Astrocyte of the cerebellum (primary cell): ENCODE measurements at regions not wholly inside any gene's neighbourhood (a gene's known extent, or its start where the extent isn't known, plus 50 kb on each side); places are given as distances from the start of the nearest gene placed in this dataset.

Source experiments
- DNase-seq: peaks from one replicate; pipeline ENCODE4 v3.0.0-alpha.2; 2011; ENCODE audit warnings: low read depth
- H3K4me3 ChIP-seq: 2 replicates; pipeline ENCODE4 v1.5.1; 2011; ENCODE audit warnings: mild to moderate bottlenecking, low read depth, low read length, moderate library complexity
- in situ Hi-C: cut with HindIII; loops from 2 replicates; pipeline ENCODE4 v1.10.0; 2017; ENCODE audit warnings: low sequenced_read_pairs
- TF ChIP-seq, protein P1 (sequence below): IDR thresholded peaks from 2 replicates; pipeline ENCODE4 v1.5.1; 2012; ENCODE audit warnings: low read length, low read depth, moderate library complexity, mild to moderate bottlenecking; ENCODE audit errors: missing control alignments

DNA sequence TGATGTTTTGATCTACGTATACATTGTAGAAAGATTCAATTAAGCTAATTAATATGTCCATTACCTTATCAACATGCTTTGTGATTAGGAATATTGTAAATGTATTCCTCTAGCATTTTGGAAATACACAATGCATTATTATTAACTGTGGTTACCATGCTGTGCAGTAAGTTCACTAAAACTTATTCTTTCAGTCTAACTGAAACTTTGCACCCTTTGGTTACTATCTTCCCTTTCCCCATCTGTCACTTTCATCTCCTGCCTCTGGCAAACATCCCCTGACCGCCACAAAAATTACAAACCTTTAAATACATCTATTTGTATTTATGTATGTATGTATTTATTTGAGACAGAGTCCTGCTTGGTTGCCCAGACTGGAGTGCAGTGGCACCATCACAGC lies 388.0 kb downstream of the NYAP2 start:
- DNase-seq, result no peak

DNA sequence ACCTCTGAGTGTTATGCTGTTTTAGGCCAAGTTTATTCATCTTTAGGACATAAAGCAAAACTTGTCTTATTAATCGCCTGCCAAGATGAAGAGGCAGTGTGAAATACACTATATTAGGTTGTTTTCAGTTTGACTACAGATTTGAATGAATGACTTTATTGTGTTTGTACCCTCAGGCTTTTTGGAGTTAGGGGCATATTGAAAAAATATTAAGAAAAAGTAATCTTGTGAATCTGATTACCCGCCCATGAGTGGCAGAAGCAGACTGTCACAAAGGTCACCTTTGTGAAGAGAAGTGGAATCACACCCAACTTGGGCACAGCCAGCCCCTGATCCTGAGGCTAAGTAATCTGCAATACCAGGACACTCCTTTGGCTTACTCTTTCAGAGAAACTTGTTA lies 382.5 kb downstream of the NYAP2 start:
- no peak for DNase-seq
- in situ Hi-C loops, result no loop called here

More for the DNA sequence above, 388.0 kb downstream of the NYAP2 start:
- H3K4me3 ChIP-seq, result no peak overlapping the region
- in situ Hi-C loops, result no loop called here
- TF ChIP-seq, protein P1, sequence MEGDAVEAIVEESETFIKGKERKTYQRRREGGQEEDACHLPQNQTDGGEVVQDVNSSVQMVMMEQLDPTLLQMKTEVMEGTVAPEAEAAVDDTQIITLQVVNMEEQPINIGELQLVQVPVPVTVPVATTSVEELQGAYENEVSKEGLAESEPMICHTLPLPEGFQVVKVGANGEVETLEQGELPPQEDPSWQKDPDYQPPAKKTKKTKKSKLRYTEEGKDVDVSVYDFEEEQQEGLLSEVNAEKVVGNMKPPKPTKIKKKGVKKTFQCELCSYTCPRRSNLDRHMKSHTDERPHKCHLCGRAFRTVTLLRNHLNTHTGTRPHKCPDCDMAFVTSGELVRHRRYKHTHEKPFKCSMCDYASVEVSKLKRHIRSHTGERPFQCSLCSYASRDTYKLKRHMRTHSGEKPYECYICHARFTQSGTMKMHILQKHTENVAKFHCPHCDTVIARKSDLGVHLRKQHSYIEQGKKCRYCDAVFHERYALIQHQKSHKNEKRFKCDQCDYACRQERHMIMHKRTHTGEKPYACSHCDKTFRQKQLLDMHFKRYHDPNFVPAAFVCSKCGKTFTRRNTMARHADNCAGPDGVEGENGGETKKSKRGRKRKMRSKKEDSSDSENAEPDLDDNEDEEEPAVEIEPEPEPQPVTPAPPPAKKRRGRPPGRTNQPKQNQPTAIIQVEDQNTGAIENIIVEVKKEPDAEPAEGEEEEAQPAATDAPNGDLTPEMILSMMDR, result no peak

DNA sequence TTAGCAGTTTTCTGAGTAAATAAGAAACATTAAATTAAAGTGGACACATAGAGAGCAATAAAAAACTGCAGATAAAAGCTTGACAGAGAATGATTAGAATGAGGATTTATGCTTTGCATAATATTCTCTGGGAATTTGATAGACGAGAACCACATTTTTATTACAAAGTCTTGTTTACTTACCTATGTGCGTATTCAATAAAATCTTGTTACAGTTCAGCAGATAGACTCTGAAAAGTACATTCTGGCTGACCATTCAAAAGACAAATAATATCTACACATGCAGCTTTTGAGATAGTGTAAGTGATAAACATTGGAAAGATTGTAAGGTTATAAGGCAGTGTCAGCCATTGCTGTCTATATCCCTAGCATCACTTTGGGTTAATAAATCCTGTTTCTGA lies 381.6 kb downstream of the NYAP2 start:
- TF ChIP-seq, protein P1, result no peak
- no peak overlapping the region for H3K4me3 ChIP-seq
- in situ Hi-C loops, result no loop called here
- DNase-seq, result no peak

More for the DNA sequence above, 382.5 kb downstream of the NYAP2 start:
- TF ChIP-seq, protein P1, result no peak
- no peak overlapping the region for H3K4me3 ChIP-seq

DNA sequence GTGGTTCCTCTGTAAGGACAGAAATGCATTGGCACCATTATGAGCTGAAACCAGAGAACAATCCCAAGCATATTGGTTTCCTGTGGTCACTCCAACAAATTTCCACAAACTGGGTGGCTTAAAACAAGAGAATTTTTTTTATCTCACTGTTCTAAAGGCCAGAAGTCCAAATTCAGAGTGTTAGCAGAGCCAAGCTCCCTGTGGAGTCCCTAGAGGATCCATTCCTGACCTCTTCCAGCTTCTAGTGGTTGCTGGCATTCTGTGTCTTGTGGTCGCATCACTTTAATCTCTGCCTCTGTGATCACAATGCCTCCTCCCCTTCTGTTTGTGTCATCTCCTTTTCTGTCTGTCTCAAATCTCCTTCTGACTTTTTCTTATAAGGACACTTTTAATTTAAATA lies 380.3 kb downstream of the NYAP2 start:
- peak; percentile 58 for DNase-seq
- TF ChIP-seq, protein P1, result no peak
- H3K4me3 ChIP-seq, result no peak overlapping the region
- in situ Hi-C loops, result no loop called here

DNA sequence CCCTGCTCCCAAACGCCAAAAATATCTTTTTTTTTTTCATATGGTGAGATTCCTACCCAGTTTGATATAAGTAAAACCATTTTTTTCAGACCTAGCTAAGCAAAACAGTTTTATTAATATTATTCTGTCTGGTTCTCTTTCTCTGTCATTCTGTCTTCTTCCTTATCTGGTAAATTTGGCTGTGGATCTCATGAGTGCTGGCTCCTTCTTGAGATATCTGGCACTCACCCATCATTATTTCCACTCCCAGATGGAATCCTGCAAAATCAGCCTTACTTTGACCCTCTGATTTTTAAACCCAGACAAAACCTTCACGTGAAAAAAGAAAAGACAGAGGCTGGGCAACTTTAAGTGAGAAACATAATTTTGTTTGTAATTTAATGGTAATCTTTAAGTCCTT lies 373.6 kb downstream of the NYAP2 start:
- in situ Hi-C loops, result no loop called here
- no peak overlapping the region for H3K4me3 ChIP-seq
- TF ChIP-seq, protein P1, result no peak
- DNase-seq, result no peak

DNA sequence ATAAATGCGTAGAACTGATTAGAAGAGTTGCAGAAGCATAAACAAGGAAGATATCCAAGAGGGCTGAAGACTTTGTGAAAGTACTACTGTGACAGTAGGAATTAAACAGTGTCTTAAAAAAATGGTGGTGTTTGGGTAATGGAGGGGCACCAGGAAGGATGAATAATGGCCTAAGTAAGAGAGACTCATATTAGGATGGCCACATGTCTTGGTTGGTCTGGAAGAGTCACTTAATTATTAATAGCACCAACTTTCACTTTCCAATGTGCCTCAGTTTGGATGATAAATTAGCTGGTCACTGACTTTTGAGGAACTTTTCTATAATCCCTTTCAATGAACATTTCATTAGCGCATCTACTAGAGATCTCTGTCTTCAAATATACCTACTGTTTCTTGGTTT lies 372.2 kb downstream of the NYAP2 start:
- no peak overlapping the region for H3K4me3 ChIP-seq
- in situ Hi-C loops, result no loop called here
- DNase-seq, result no peak
- TF ChIP-seq, protein P1, result no peak

DNA sequence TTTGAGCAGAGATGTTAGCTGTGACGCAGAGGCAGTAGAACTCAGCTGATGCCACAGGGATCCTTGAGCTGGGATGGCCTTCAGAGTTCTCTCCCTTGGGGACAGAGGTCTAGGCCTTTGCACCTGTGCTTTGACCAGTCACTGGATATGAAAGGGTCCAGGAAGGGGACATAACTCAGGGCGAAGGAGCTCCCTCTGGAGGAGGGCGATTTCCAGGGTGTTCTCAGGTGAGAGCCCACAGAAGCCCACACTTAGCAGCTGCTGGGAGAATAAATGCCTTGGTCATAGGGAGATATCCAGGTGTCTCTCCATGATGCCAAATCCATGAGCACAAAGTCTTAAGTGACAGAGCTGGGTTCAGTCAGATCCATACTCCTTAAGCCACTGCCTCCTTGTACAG lies 369.2 kb downstream of the NYAP2 start:
- TF ChIP-seq, protein P1, result no peak
- in situ Hi-C loops, result no loop called here
- no peak overlapping the region for H3K4me3 ChIP-seq
- no peak for DNase-seq
